HG03354 (cell line): ENCODE measurements at regions not wholly inside any gene's neighbourhood (a gene's known extent, or its start where the extent isn't known, plus 50 kb on each side); places are given as distances from the start of the nearest gene placed in this dataset.
"Not testable (repeated sequence)": the region's sequence is repeated elsewhere in the genome, so short reads cannot be mapped to it uniquely, and the experiment has no call there.

Experiments
- ATAC-seq: cut with Tn5 transposase; IDR thresholded peaks from one replicate; pipeline ENCODE4 v1.9.1; 2021; ENCODE audit warnings: mild to moderate bottlenecking; ENCODE audit not compliant: unreplicated experiment, poor library complexity, severe bottlenecking

- ATAC-seq, result not testable (repeated sequence)
These were observed 57.8 kb upstream of the NBPF8 start for GRCh38 chr1:120357046-120357445.

DNA sequence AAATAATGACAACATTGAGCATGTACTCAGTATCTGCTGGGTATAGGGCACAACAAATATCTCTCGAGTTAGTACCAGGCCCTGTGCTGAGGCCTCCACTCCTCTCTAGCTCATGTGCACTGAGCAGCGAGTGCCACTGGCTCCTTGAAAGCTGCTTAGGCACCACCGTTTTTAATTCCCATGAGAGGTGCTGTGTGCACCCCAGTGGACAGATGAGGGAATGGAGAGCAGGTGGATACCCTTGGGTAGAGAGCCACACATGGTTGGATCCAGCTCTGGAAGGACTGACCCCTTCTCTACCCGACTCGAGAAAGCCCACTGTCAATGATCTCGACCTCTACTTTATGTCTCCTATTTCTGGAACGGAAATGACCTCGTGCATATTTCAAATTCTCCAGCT is 58.7 kb upstream of the NBPF8 start:
- not testable (repeated sequence) for ATAC-seq

- peak; percentile 97 for ATAC-seq
These were observed 60.1 kb upstream of the NBPF8 start for GRCh38 chr1:120354618-120355184.

DNA sequence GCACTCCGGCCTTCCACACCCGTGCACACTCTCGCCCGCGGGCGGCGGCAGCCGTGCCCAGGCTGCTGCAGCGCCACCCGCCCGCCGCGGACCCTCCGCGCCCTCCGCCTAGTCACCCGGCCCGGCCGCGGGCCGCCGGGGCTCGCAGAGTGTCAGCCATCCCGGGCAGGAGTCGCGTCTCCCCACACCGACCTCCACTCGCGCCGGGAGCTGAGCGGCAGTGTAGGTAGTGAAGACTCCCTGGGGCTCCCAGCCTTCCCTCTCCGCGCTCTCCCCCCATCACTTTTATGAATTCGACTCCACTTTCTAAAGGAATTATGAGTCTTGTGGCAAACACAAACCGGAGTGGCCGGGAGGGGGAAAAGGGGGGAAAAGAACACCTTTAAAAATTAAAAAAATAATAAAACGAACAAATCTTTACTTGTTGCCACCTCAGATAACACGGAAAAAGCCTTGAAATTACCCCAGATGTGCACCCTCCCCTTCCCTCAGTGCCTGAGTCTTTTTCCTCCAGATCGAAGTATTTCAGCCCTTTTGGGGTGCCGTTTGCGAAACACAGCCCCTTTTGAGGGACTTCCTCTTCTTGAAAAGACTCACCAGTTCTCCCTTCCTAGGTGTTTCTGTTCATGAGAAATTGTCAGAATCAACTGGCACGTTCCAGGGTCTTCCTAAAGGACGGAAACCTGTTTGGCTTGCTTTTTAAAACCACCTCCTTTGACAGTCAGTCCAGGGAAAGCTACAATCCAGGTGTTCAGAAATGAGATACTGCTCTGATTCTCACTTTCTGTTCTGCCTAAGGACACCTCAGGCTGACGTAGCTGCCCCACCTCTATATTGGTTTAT is 72.4 kb upstream of the NBPF8 start:
- not testable (repeated sequence) for ATAC-seq

GRCh38 chr1:120341756-120342155 is 73.1 kb upstream of the NBPF8 start:
- ATAC-seq, result not testable (repeated sequence)

DNA sequence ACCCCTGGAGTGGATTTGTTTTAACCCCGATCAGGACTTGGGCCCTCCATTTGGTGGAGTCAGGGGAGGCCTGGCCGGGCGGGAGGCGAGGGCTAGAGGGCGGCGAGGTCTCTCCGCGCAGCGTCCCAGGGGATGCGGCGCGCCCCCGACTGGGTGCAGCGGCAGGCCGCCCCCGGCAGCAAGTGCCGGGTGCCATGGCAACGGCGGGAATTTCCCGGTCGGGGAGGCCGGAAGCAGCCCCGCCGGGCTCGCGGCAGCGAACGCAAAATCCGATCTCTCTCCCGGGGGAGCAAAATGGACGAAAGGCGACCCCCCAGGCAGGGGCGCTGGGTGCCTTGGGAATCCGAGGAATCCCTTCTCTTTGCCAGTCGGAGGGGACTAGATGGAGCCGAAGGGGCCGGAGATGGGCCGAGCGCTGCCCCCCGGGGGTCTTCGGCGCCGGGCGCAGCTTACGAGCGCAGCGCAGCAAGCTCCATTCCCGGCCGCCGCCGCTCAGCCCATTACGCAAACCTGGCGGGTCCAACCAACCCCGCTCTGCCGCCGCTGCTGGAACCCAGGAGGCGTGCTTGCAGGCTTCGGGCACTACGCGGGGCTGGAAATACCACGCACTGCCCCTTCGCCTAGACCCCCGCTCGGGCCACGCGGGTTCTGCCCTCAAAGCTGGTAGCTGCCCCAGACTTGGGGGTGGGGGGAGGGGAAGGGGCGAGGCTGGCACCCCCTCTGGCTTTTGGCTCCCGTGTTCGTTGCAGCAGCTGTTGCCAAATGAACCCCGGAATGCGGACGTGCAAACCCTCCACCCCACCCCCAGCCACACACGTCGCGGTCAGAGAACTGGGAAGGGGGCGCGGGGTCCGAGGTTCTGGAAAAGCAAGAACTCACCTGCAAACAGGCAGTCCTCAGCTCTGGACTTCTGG is 73.7 kb upstream of the NBPF8 start:
- ATAC-seq, result not testable (repeated sequence)

- ATAC-seq, result not testable (repeated sequence)
These were observed 99.1 kb upstream of the NBPF8 start for GRCh38 chr1:120315738-120316137.

- not testable (repeated sequence) for ATAC-seq
These were observed 102.9 kb upstream of the NBPF8 start for GRCh38 chr1:120311930-120312329.

- not testable (repeated sequence) for ATAC-seq
These were observed 105.8 kb upstream of the NBPF8 start for GRCh38 chr1:120308940-120309578.

DNA sequence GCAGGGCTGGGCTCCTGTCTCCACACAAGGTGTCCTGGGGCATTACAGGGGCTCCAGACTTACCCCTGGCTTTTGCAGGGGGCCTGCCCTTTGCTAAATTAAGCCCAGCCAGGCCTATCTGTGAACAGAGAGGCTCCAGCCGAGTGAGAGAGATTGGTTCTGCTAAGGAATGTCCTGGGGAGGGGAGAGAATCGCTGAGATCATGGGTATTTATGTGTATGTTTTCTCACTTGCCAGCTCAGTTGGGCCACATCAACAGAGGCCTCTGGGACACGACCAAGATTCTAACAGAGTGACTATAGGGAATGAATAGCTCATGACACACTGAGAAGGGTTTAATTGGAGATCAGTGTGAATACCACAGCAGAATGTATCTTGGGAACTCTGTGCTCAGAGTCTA is 109.8 kb upstream of the NBPF8 start:
- not testable (repeated sequence) for ATAC-seq

DNA sequence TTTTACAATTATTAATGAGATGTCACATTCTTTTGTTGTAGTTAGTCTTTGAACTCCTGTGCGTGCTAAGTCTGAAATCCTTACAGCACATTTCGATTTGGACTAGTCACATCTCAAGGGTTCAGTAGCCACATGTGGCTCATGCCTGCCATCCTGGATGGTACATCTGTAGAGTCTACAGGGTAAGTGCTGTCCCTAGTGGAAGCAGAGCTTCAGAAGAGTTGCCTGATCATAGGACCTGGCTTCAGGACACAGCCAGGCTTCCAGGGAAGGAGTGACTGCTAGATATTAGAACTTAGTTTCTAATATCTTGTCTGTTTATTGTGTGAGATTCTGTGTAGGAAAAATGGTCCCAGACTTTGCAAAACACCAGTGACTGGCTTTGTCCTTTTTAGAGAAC is 110.5 kb upstream of the NBPF8 start:
- ATAC-seq, result not testable (repeated sequence)

DNA sequence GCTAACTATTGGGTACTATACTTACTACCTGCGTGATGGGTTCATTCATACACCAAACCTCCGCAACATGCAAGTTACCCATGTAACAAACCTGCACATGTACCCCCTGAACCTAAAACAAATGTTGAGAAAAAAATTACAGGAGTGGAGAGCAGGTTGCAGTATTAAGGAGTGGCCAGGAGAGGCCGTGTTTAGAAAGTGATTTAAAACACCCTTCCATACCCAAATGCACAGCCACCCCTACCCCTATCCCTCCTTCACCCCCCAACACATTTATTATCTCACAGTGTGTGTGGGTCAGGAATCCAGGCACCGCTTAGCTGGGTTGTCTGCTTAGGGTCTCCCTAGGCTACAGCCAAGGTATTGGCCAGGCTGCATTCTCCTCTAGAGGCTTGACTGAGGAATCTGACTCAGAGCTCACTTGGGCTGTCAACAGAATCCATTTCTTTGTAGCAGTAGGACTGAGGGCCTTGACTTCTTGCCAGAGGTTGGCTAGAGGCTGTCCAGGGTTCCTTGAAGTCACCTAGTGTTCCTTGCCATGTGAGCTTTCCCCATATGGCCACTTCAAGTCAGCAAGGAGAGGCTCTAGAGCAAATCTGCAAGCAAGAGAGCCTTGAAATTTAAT is 115.3 kb upstream of the NBPF8 start:
- not testable (repeated sequence) for ATAC-seq

DNA sequence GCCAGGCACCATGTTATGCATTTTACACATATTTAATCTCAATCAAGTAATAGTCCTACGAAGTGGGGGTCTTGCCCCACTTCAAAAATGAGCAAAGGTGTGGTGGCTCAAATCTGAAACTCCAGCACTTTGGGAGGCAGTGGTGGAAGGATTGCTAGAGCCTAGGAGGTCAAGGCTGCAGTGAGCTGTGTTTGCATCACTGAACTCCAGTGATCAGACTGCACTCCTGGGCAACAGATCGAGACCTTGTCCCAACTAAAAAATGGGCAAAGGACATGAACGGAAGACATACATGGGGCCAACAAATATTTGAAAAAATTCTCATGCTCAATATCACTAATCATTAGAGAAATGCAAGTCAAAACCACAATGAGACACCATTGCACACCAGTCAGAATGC is 116.3 kb upstream of the NBPF8 start:
- not testable (repeated sequence) for ATAC-seq

GRCh38 chr1:120297345-120297953 is 117.4 kb upstream of the NBPF8 start:
- ATAC-seq, result not testable (repeated sequence)

GRCh38 chr1:120290105-120290504 is 113.8 kb upstream of the SEC22B start:
- ATAC-seq, result not testable (repeated sequence)

DNA sequence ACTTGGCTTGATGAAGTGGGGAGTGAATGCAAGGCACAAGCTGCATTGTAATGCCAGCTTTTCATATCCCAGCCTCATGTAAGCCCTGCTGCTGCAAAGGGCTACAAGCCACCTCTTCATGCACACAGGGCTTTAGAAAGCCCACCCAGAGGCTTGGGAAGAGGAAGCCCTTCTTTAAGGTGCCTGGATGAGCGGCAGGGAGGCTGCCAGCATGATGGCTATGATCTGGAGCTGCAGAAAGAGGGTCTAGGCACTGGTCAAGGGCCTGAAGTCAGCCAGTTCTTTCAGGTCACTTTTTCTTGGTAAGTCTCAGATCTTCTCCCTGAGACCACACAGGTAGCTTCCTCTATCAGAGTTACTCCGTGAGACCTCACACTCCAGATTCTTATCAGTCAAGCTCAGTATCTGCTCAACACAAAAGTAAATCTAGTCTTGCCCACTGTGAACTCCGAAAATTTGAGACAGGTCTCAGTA is 113.3 kb upstream of the SEC22B start:
- not testable (repeated sequence) for ATAC-seq

DNA sequence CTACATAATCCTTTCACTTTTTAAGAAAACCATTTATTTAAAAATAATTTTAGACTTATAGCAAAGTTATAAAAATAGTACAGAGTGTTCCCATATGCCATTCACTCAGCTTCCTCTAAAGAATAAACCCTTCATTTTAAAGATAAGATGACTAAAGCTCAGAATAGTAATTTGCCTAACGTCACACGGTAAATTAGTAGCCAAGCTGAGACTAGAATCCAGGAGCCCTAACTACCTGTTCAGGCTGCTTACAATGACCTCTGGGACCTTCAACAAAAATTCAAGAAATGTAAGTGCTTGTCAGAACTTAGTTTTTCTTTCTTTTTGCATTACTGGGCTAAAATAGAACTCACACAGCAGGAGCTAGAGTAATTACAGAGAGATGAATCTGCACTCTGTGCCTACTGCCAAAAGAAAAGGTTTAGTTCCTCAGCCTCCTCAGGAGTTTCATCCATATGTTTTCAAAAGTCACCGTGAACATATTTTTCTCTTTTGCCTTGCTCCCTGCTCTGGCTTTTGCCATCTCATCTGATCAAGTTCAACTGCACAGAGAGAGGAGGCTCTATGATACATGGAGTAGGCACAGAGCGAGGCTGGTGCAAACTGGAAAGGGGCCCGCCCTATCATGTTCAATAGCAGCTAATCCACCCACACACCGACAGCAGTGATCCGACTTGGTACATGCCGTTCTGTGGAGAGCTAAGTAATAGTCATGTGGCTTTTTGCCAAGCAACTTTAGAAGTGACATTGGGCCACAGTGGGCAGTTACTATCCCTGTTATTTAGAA is 112.7 kb upstream of the SEC22B start:
- not testable (repeated sequence) for ATAC-seq

DNA sequence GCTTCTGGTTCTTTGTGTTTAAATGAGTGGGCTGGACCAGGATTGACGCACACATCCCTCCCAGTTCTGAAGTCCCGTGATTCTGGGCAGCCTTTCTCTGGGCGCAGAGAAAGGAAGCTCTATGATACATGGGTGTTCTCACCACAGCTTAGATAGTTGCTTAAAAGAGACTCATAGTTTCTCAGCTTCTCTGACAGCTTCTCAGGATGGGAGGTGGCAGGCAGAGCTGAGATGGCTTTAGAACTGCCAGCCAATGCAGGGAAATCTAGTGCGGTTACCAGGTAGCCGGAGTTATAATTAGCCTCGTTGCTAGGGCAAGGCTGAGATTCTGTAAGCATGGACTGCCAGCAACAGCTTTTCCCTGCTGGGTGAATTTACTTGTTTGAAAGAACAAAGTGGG is 111.8 kb upstream of the SEC22B start:
- ATAC-seq, result not testable (repeated sequence)
